ENCODE measurements at regions not wholly inside any gene's neighbourhood (a gene's known extent, or its start where the extent isn't known, plus 50 kb on each side); places are given as distances from the start of the nearest gene placed in this dataset.

- no peak for TF ChIP-seq ZBTB7A (IDR thresholded peaks at IDR 0.05; ENCODE audit: low read depth)
- TF ChIP-seq YY1 (IDR thresholded peaks at IDR 0.05; ENCODE audit: low read depth) = no peak
- TF ChIP-seq EGR1 (IDR thresholded peaks at IDR 0.05) = no peak
- TF ChIP-seq CEBPB (IDR thresholded peaks at IDR 0.05) = no peak
- no peak for TF ChIP-seq REST (IDR thresholded peaks at IDR 0.05; ENCODE audit: low read depth)
Measured at GRCh38 chr12:126960221-126960620, 1306.7 kb upstream of the TMEM132C start.
